DND-41 (cell line): ENCODE measurements at regions not wholly inside any gene's neighbourhood (a gene's known extent, or its start where the extent isn't known, plus 50 kb on each side); places are given as distances from the start of the nearest gene placed in this dataset.

Source experiments
- ATAC-seq: fragments of 200-7000 bp; cut with Tn5 transposase; 3 replicates; pipeline ENCODE4 v1.9.1; 2021; ENCODE audit warnings: low read depth; ENCODE audit not compliant: insufficient read depth
- DNase-seq: peaks from one replicate; pipeline ENCODE4 v3.0.0-alpha.2; 2020
- H2AFZ ChIP-seq: 2 replicates; pipeline ENCODE4 v1.6.0; 2012; ENCODE audit warnings: low read depth, low read length
- H3K27ac ChIP-seq: 2 replicates; pipeline ENCODE4 v1.5.1; 2012; ENCODE audit warnings: low read length, inconsistent platforms
- H3K27me3 ChIP-seq: fragments of 200-600 bp; sonication (generic); 2 replicates; pipeline ENCODE4 v1.6.0; 2012; ENCODE audit warnings: low read length, mild to moderate bottlenecking, inconsistent platforms; ENCODE audit not compliant: insufficient read depth, poor library complexity
- H3K36me3 ChIP-seq: 2 replicates; pipeline ENCODE4 v1.5.1; 2012; ENCODE audit warnings: low read length, inconsistent platforms; ENCODE audit not compliant: insufficient read depth
- H3K4me1 ChIP-seq: 2 replicates; pipeline ENCODE4 v1.5.1; 2012; ENCODE audit warnings: mild to moderate bottlenecking, low read length; ENCODE audit not compliant: insufficient read depth
- H3K4me2 ChIP-seq: 2 replicates; pipeline ENCODE4 v1.6.0; 2012; ENCODE audit warnings: mild to moderate bottlenecking, moderate library complexity, low read length, inconsistent platforms; ENCODE audit not compliant: insufficient read depth
- H3K4me3 ChIP-seq, 2 experiments: fragments of 200-600 bp in 1 of 2; shearing (Covaris generic) in 1 of 2; 2 replicates each; pipeline ENCODE4 v1.5.1; 2012 to 2016; ENCODE audit warnings: inconsistent platforms in 2 of 2, low read length in 2 of 2, mild to moderate bottlenecking in 2 of 2, low read depth in 1 of 2, moderate library complexity in 1 of 2
- H3K79me2 ChIP-seq: 2 replicates; pipeline ENCODE4 v1.6.0; 2012; ENCODE audit warnings: low read length, inconsistent platforms; ENCODE audit not compliant: insufficient read depth
- H3K9ac ChIP-seq: 2 replicates; pipeline ENCODE4 v1.6.0; 2012; ENCODE audit warnings: low read depth, mild to moderate bottlenecking, inconsistent platforms, low read length, moderate library complexity
- H3K9me3 ChIP-seq: 2 replicates; pipeline ENCODE4 v1.5.1; 2012; ENCODE audit warnings: low read length, moderate library complexity, mild to moderate bottlenecking, inconsistent platforms; ENCODE audit not compliant: insufficient read depth, severe bottlenecking
- H4K20me1 ChIP-seq: 2 replicates; pipeline ENCODE4 v1.6.0; 2012; ENCODE audit warnings: low read length; ENCODE audit not compliant: insufficient read depth
- CTCF ChIP-seq: IDR thresholded peaks from 2 replicates; pipeline ENCODE4 v1.5.1; 2012; ENCODE audit warnings: borderline replicate concordance, low read length, moderate library complexity, mild to moderate bottlenecking; ENCODE audit not compliant: poor library complexity, severe bottlenecking; ENCODE audit errors: extremely low read depth
- EZH2 ChIP-seq: IDR thresholded peaks from 3 replicates; pipeline ENCODE4 v1.6.1; 2012; ENCODE audit warnings: borderline replicate concordance, low read depth, mild to moderate bottlenecking, moderate library complexity, low read length, inconsistent platforms; ENCODE audit not compliant: severe bottlenecking

DNA sequence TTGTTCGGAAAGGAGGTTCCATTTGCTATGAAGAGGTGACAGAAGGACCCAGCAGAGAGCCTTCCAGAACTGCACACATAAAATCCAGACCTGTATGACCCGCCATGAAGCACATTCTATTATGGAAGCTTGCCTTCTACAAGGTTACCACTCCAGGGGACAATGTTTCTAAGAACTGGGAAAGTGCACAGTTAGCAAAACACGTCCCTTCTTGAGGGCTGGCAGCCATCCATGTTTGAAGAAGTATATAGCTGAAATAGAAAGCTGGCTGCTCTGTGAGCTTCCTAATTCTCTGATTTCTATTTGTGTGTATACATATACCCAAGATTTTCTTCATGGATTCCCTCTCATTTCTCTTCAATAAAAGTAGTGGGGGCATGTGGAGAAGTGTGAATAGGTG is 74.6 kb downstream of the CNTN3 start:
- no peaks in the 10 kb centered on the region for H3K79me2 ChIP-seq
- no peak overlapping the region for H3K4me2 ChIP-seq
- H3K9ac ChIP-seq, result no peak overlapping the region
- H3K4me1 ChIP-seq, result no peaks in the 10 kb centered on the region
- DNase-seq, result no peak
- H2AFZ ChIP-seq, result no peak overlapping the region
- H3K27ac ChIP-seq, result no peak overlapping the region
- no peak for ATAC-seq
- no peaks in the 10 kb centered on the region for H3K9me3 ChIP-seq
- no peak overlapping the region for H3K4me3 ChIP-seq
- H3K36me3 ChIP-seq, result no peaks in the 10 kb centered on the region
- no peaks in the 10 kb centered on the region for H3K27me3 ChIP-seq
- no peaks in the 10 kb centered on the region for H4K20me1 ChIP-seq
- TF ChIP-seq EZH2 (no peak), CTCF (no peak)

GRCh38 chr3:74538669-74539068 is 75.8 kb downstream of the CNTN3 start:
- DNase-seq, result no peak

GRCh38 chr3:74537857-74538256 is 76.6 kb downstream of the CNTN3 start:
- no peak for TF ChIP-seq CTCF
- Histone ChIP-seq H3K9ac (no peak overlapping the region), H3K4me1 (no peaks in the 10 kb centered on the region), H3K79me2 (no peaks in the 10 kb centered on the region), H4K20me1 (no peaks in the 10 kb centered on the region), H3K36me3 (no peaks in the 10 kb centered on the region), H2AFZ (no peak overlapping the region), H3K9me3 (no peaks in the 10 kb centered on the region), H3K4me2 (no peak overlapping the region), H3K27me3 (no peaks in the 10 kb centered on the region), H3K27ac (no peak overlapping the region), H3K4me3 (no peak overlapping the region)
- DNase-seq, result no peak
- ATAC-seq, result no peak

More at GRCh38 chr3:74538669-74539068, 75.8 kb downstream of the CNTN3 start:
- H3K9me3 ChIP-seq, result no peaks in the 10 kb centered on the region
- TF ChIP-seq EZH2, result no peak
- H3K27me3 ChIP-seq, result no peaks in the 10 kb centered on the region
- H3K4me1 ChIP-seq, result no peaks in the 10 kb centered on the region
- no peaks in the 10 kb centered on the region for H4K20me1 ChIP-seq
- H3K4me2 ChIP-seq, result no peak overlapping the region
- H3K79me2 ChIP-seq, result no peaks in the 10 kb centered on the region
- no peak overlapping the region for H3K9ac ChIP-seq
- ATAC-seq, result no peak
- no peak overlapping the region for H3K27ac ChIP-seq
- H2AFZ ChIP-seq, result no peak overlapping the region
- H3K36me3 ChIP-seq, result no peaks in the 10 kb centered on the region
- no peak overlapping the region for H3K4me3 ChIP-seq

GRCh38 chr3:74537164-74537563 is 77.3 kb downstream of the CNTN3 start:
- no peaks in the 10 kb centered on the region for H3K36me3 ChIP-seq
- H3K79me2 ChIP-seq, result no peaks in the 10 kb centered on the region
- ATAC-seq, result no peak
- no peaks in the 10 kb centered on the region for H3K4me1 ChIP-seq
- H3K27ac ChIP-seq, result no peak overlapping the region
- no peak overlapping the region for H2AFZ ChIP-seq
- no peaks in the 10 kb centered on the region for H3K27me3 ChIP-seq
- H4K20me1 ChIP-seq, result no peaks in the 10 kb centered on the region
- H3K9me3 ChIP-seq, result no peaks in the 10 kb centered on the region
- H3K9ac ChIP-seq, result no peak overlapping the region
- DNase-seq, result no peak
- TF ChIP-seq CTCF (no peak), EZH2 (no peak)
- H3K4me3 ChIP-seq, result no peak overlapping the region
- no peak overlapping the region for H3K4me2 ChIP-seq
